ENCODE measurements at regions not wholly inside any gene's neighbourhood (a gene's known extent, or its start where the extent isn't known, plus 50 kb on each side); places are given as distances from the start of the nearest gene placed in this dataset.

GRCh38 chr10:10247585-10247984 lies 770.1 kb upstream of the CELF2 start:
- Histone ChIP-seq H3K27me3 (ENCODE audit: control insufficient read depth in 2 of 2, insufficient read depth in 1 of 2, low read length in 1 of 2) (no peaks in the 10 kb centered on the region), H3K4me1 (ENCODE audit: control insufficient read depth in 2 of 2, insufficient read depth in 2 of 2, low read length in 2 of 2) (no peaks in the 10 kb centered on the region), H3K9me3 (ENCODE audit: control insufficient read depth in 2 of 2, insufficient read depth in 1 of 2, low read length in 1 of 2) (no peaks in the 10 kb centered on the region), H3K27ac (ENCODE audit: low read depth in 1 of 2, low read length in 1 of 2) (no peak overlapping the region), H3K36me3 (ENCODE audit: control insufficient read depth in 2 of 2, insufficient read depth in 2 of 2, low read length in 1 of 2) (no peaks in the 10 kb centered on the region), H3K4me3 (ENCODE audit: low read length in 2 of 2) (no peak overlapping the region)
- no peak for DNase-seq (ENCODE audit: low read depth in 6 of 9, low spot score in 9 of 9)
- WGBS: 95% methylated on average over 6 of the region's 6 CpGs

- no peaks in the 10 kb centered on the region for H3K4me1 ChIP-seq (ENCODE audit: control insufficient read depth in 2 of 2, insufficient read depth in 2 of 2, low read length in 2 of 2)
- DNase-seq (ENCODE audit: low read depth in 6 of 9, low spot score in 9 of 9): no peak
- no peak overlapping the region for H3K27ac ChIP-seq (ENCODE audit: low read depth in 1 of 2, low read length in 1 of 2)
- peaks cover 0 to 5% of the 10 kb centered on the region in 2 donors for H3K9me3 ChIP-seq (ENCODE audit: control insufficient read depth in 2 of 2, insufficient read depth in 1 of 2, low read length in 1 of 2)
- WGBS: 89% methylated on average over 3 of the region's 3 CpGs
- no peak overlapping the region for H3K4me3 ChIP-seq (ENCODE audit: low read length in 2 of 2)
- H3K27me3 ChIP-seq (ENCODE audit: control insufficient read depth in 2 of 2, insufficient read depth in 1 of 2, low read length in 1 of 2): no peaks in the 10 kb centered on the region
- no peaks in the 10 kb centered on the region for H3K36me3 ChIP-seq (ENCODE audit: control insufficient read depth in 2 of 2, insufficient read depth in 2 of 2, low read length in 1 of 2)
These were observed 760.8 kb upstream of the CELF2 start for GRCh38 chr10:10256860-10257259.

GRCh38 chr10:10259013-10259412 lies 758.7 kb upstream of the CELF2 start:
- Histone ChIP-seq H3K4me1 (ENCODE audit: control insufficient read depth in 2 of 2, insufficient read depth in 2 of 2, low read length in 2 of 2) (no peaks in the 10 kb centered on the region), H3K36me3 (ENCODE audit: control insufficient read depth in 2 of 2, insufficient read depth in 2 of 2, low read length in 1 of 2) (no peaks in the 10 kb centered on the region), H3K4me3 (ENCODE audit: low read length in 2 of 2) (no peak overlapping the region), H3K9me3 (ENCODE audit: control insufficient read depth in 2 of 2, insufficient read depth in 1 of 2, low read length in 1 of 2) (peaks cover 0 to 5% of the 10 kb centered on the region in 2 donors), H3K27ac (ENCODE audit: low read depth in 1 of 2, low read length in 1 of 2) (no peak overlapping the region), H3K27me3 (ENCODE audit: control insufficient read depth in 2 of 2, insufficient read depth in 1 of 2, low read length in 1 of 2) (no peaks in the 10 kb centered on the region)
- 95% methylated on average over 4 of the region's 4 CpGs for WGBS
- no peak for DNase-seq (ENCODE audit: low read depth in 6 of 9, low spot score in 9 of 9)

GRCh38 chr10:10270126-10271050 lies 747.3 kb upstream of the CELF2 start:
- H3K4me3 ChIP-seq (ENCODE audit: low read length in 2 of 2): no peak overlapping the region
- DNase-seq (ENCODE audit: low read depth in 6 of 9, low spot score in 9 of 9): no peak

GRCh38 chr10:10271639-10272192 lies 746.0 kb upstream of the CELF2 start:
- no peak overlapping the region for H3K4me3 ChIP-seq (ENCODE audit: low read length in 2 of 2)
- H3K9me3 ChIP-seq (ENCODE audit: control insufficient read depth in 2 of 2, insufficient read depth in 1 of 2, low read length in 1 of 2): no peaks in the 10 kb centered on the region
- WGBS: 96% methylated on average over 1 of the region's 1 CpG
- no peaks in the 10 kb centered on the region for H3K27me3 ChIP-seq (ENCODE audit: control insufficient read depth in 2 of 2, insufficient read depth in 1 of 2, low read length in 1 of 2)
- H3K36me3 ChIP-seq (ENCODE audit: control insufficient read depth in 2 of 2, insufficient read depth in 2 of 2, low read length in 1 of 2): no peaks in the 10 kb centered on the region
- no peak for DNase-seq (ENCODE audit: low read depth in 6 of 9, low spot score in 9 of 9)
- no peaks in the 10 kb centered on the region for H3K4me1 ChIP-seq (ENCODE audit: control insufficient read depth in 2 of 2, insufficient read depth in 2 of 2, low read length in 2 of 2)
- H3K27ac ChIP-seq (ENCODE audit: low read depth in 1 of 2, low read length in 1 of 2): no peak overlapping the region

More at GRCh38 chr10:10270126-10271050, 747.3 kb upstream of the CELF2 start:
- H3K27me3 ChIP-seq (ENCODE audit: control insufficient read depth in 2 of 2, insufficient read depth in 1 of 2, low read length in 1 of 2): no peaks in the 10 kb centered on the region
- no peak overlapping the region for H3K27ac ChIP-seq (ENCODE audit: low read depth in 1 of 2, low read length in 1 of 2)
- 87% methylated on average over 8 of the region's 8 CpGs for WGBS
- H3K4me1 ChIP-seq (ENCODE audit: control insufficient read depth in 2 of 2, insufficient read depth in 2 of 2, low read length in 2 of 2): no peaks in the 10 kb centered on the region
- no peaks in the 10 kb centered on the region for H3K36me3 ChIP-seq (ENCODE audit: control insufficient read depth in 2 of 2, insufficient read depth in 2 of 2, low read length in 1 of 2)
- H3K9me3 ChIP-seq (ENCODE audit: control insufficient read depth in 2 of 2, insufficient read depth in 1 of 2, low read length in 1 of 2): no peaks in the 10 kb centered on the region

- H3K36me3 ChIP-seq (ENCODE audit: control insufficient read depth in 2 of 2, insufficient read depth in 2 of 2, low read length in 1 of 2): no peaks in the 10 kb centered on the region
- no peaks in the 10 kb centered on the region for H3K27me3 ChIP-seq (ENCODE audit: control insufficient read depth in 2 of 2, insufficient read depth in 1 of 2, low read length in 1 of 2)
- WGBS: 83% methylated on average over 3 of the region's 3 CpGs
- DNase-seq (ENCODE audit: low read depth in 6 of 9, low spot score in 9 of 9): no peak
- H3K4me3 ChIP-seq (ENCODE audit: low read length in 2 of 2): no peak overlapping the region
- no peaks in the 10 kb centered on the region for H3K4me1 ChIP-seq (ENCODE audit: control insufficient read depth in 2 of 2, insufficient read depth in 2 of 2, low read length in 2 of 2)
- H3K27ac ChIP-seq (ENCODE audit: low read depth in 1 of 2, low read length in 1 of 2): no peak overlapping the region
- no peaks in the 10 kb centered on the region for H3K9me3 ChIP-seq (ENCODE audit: control insufficient read depth in 2 of 2, insufficient read depth in 1 of 2, low read length in 1 of 2)
These were observed 744.0 kb upstream of the CELF2 start for GRCh38 chr10:10273661-10274060.

GRCh38 chr10:10279906-10280305 lies 737.8 kb upstream of the CELF2 start:
- no peak for DNase-seq (ENCODE audit: low read depth in 6 of 9, low spot score in 9 of 9)
- no peaks in the 10 kb centered on the region for H3K4me1 ChIP-seq (ENCODE audit: control insufficient read depth in 2 of 2, insufficient read depth in 2 of 2, low read length in 2 of 2)
- H3K36me3 ChIP-seq (ENCODE audit: control insufficient read depth in 2 of 2, insufficient read depth in 2 of 2, low read length in 1 of 2): no peaks in the 10 kb centered on the region

GRCh38 chr10:10292501-10292900 lies 725.2 kb upstream of the CELF2 start:
- Histone ChIP-seq H3K4me1 (ENCODE audit: control insufficient read depth in 2 of 2, insufficient read depth in 2 of 2, low read length in 2 of 2) (no peaks in the 10 kb centered on the region), H3K4me3 (ENCODE audit: low read length in 2 of 2) (no peak overlapping the region), H3K9me3 (ENCODE audit: control insufficient read depth in 2 of 2, insufficient read depth in 1 of 2, low read length in 1 of 2) (no peaks in the 10 kb centered on the region), H3K27ac (ENCODE audit: low read depth in 1 of 2, low read length in 1 of 2) (no peak overlapping the region), H3K27me3 (ENCODE audit: control insufficient read depth in 2 of 2, insufficient read depth in 1 of 2, low read length in 1 of 2) (no peaks in the 10 kb centered on the region), H3K36me3 (ENCODE audit: control insufficient read depth in 2 of 2, insufficient read depth in 2 of 2, low read length in 1 of 2) (no peaks in the 10 kb centered on the region)
- WGBS: 80% methylated on average over 4 of the region's 4 CpGs
- no peak for DNase-seq (ENCODE audit: low read depth in 6 of 9, low spot score in 9 of 9)

More at GRCh38 chr10:10279906-10280305, 737.8 kb upstream of the CELF2 start:
- no peaks in the 10 kb centered on the region for H3K27me3 ChIP-seq (ENCODE audit: control insufficient read depth in 2 of 2, insufficient read depth in 1 of 2, low read length in 1 of 2)
- no peak overlapping the region for H3K4me3 ChIP-seq (ENCODE audit: low read length in 2 of 2)
- H3K9me3 ChIP-seq (ENCODE audit: control insufficient read depth in 2 of 2, insufficient read depth in 1 of 2, low read length in 1 of 2): no peaks in the 10 kb centered on the region
- WGBS: 93% methylated on average over 4 of the region's 4 CpGs
- no peak overlapping the region for H3K27ac ChIP-seq (ENCODE audit: low read depth in 1 of 2, low read length in 1 of 2)

- no peak for DNase-seq (ENCODE audit: low read depth in 6 of 9, low spot score in 9 of 9)
- H3K4me1 ChIP-seq (ENCODE audit: control insufficient read depth in 2 of 2, insufficient read depth in 2 of 2, low read length in 2 of 2): no peaks in the 10 kb centered on the region
- no peaks in the 10 kb centered on the region for H3K27me3 ChIP-seq (ENCODE audit: control insufficient read depth in 2 of 2, insufficient read depth in 1 of 2, low read length in 1 of 2)
- H3K36me3 ChIP-seq (ENCODE audit: control insufficient read depth in 2 of 2, insufficient read depth in 2 of 2, low read length in 1 of 2): no peaks in the 10 kb centered on the region
- WGBS: 70% methylated on average over 1 of the region's 1 CpG
- H3K9me3 ChIP-seq (ENCODE audit: control insufficient read depth in 2 of 2, insufficient read depth in 1 of 2, low read length in 1 of 2): no peaks in the 10 kb centered on the region
- no peak overlapping the region for H3K27ac ChIP-seq (ENCODE audit: low read depth in 1 of 2, low read length in 1 of 2)
- H3K4me3 ChIP-seq (ENCODE audit: low read length in 2 of 2): no peak overlapping the region
These were observed 724.6 kb upstream of the CELF2 start for GRCh38 chr10:10293041-10293440.
